H1 (cell line): ENCODE measurements at regions not wholly inside any gene's neighbourhood (a gene's known extent, or its start where the extent isn't known, plus 50 kb on each side); places are given as distances from the start of the nearest gene placed in this dataset.

Source experiments
- BACH1 ChIP-seq: IDR thresholded peaks from 2 replicates; pipeline ENCODE4 v1.6.1; 2012; ENCODE audit warnings: low read length, improper control_type of control experiment
- FOSL1 ChIP-seq: IDR thresholded peaks from 2 replicates; pipeline ENCODE4 v1.6.1; 2011; ENCODE audit warnings: mild to moderate bottlenecking, low read depth, low read length, moderate library complexity; ENCODE audit not compliant: insufficient read depth
- KDM5A ChIP-seq: fragments of 200-600 bp; IDR thresholded peaks from 2 replicates; pipeline ENCODE4 v1.7.1; 2012; ENCODE audit warnings: mild to moderate bottlenecking, low read length, inconsistent platforms, mixed read lengths
- POLR2A ChIP-seq, 2 experiments: IDR thresholded peaks; 1 replicate in 1 of 2; 2 replicates in 1 of 2; pipeline ENCODE4 v1.6.1; 2011; ENCODE audit warnings: low read depth in 2 of 2, low read length in 2 of 2, mild to moderate bottlenecking in 2 of 2; ENCODE audit errors: control extremely low read depth in 1 of 2
- POLR2AphosphoS5 ChIP-seq: IDR thresholded peaks from 2 replicates; pipeline ENCODE4 v1.6.1; 2011; ENCODE audit warnings: low read depth, low read length
- RFX5 ChIP-seq: IDR thresholded peaks from 2 replicates; pipeline ENCODE4 v1.6.1; 2011; ENCODE audit warnings: low read depth, low read length, improper control_type of control experiment, borderline replicate concordance
- SP2 ChIP-seq: IDR thresholded peaks from 2 replicates; pipeline ENCODE4 v1.6.1; 2012; ENCODE audit warnings: mild to moderate bottlenecking, low read length, inconsistent platforms
- SUZ12 ChIP-seq: fragments of 200-600 bp; sonication (generic); IDR thresholded peaks from 2 replicates; pipeline ENCODE4 v1.6.1; 2012; ENCODE audit warnings: mild to moderate bottlenecking, inconsistent platforms, low read length, moderate library complexity, mixed read lengths
- TF ChIP-seq, protein P1 (sequence below): fragments of 300-600 bp; sonication (generic); IDR thresholded peaks from 2 replicates; pipeline ENCODE4 v1.7.1; 2012; ENCODE audit warnings: low read length, moderate library complexity, mild to moderate bottlenecking, inconsistent platforms; ENCODE audit not compliant: insufficient replicate concordance
- TF ChIP-seq, protein P2 (sequence below): IDR thresholded peaks from 2 replicates; pipeline ENCODE4 v1.6.1; 2012; ENCODE audit warnings: inconsistent platforms
- TF ChIP-seq, protein P3 (sequence below): IDR thresholded peaks from 2 replicates; pipeline ENCODE4 v1.6.1; 2011; ENCODE audit warnings: low read depth, mild to moderate bottlenecking, low read length; ENCODE audit not compliant: insufficient read depth

DNA sequence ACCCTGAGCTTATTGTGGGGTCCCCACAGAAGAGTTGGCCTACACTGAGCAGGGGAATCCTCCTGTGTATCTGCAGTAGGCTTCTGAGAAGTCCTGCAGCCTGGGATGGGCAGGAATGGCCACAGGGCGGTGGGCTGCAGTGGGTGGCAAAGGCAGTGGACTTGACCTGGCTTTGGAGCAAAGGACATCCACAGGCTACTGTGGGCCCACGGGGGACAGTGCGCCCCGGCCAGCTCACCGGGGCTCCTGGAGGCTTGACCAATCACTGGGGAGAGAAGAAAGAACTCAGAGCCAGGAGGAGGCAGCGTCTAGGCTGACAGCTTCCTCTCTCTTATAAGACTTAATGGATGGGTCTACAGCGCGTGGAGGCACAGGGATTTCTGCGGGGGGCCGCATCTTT, 488.8 kb upstream of the MGMT start (continued):
- TF ChIP-seq, protein P1, sequence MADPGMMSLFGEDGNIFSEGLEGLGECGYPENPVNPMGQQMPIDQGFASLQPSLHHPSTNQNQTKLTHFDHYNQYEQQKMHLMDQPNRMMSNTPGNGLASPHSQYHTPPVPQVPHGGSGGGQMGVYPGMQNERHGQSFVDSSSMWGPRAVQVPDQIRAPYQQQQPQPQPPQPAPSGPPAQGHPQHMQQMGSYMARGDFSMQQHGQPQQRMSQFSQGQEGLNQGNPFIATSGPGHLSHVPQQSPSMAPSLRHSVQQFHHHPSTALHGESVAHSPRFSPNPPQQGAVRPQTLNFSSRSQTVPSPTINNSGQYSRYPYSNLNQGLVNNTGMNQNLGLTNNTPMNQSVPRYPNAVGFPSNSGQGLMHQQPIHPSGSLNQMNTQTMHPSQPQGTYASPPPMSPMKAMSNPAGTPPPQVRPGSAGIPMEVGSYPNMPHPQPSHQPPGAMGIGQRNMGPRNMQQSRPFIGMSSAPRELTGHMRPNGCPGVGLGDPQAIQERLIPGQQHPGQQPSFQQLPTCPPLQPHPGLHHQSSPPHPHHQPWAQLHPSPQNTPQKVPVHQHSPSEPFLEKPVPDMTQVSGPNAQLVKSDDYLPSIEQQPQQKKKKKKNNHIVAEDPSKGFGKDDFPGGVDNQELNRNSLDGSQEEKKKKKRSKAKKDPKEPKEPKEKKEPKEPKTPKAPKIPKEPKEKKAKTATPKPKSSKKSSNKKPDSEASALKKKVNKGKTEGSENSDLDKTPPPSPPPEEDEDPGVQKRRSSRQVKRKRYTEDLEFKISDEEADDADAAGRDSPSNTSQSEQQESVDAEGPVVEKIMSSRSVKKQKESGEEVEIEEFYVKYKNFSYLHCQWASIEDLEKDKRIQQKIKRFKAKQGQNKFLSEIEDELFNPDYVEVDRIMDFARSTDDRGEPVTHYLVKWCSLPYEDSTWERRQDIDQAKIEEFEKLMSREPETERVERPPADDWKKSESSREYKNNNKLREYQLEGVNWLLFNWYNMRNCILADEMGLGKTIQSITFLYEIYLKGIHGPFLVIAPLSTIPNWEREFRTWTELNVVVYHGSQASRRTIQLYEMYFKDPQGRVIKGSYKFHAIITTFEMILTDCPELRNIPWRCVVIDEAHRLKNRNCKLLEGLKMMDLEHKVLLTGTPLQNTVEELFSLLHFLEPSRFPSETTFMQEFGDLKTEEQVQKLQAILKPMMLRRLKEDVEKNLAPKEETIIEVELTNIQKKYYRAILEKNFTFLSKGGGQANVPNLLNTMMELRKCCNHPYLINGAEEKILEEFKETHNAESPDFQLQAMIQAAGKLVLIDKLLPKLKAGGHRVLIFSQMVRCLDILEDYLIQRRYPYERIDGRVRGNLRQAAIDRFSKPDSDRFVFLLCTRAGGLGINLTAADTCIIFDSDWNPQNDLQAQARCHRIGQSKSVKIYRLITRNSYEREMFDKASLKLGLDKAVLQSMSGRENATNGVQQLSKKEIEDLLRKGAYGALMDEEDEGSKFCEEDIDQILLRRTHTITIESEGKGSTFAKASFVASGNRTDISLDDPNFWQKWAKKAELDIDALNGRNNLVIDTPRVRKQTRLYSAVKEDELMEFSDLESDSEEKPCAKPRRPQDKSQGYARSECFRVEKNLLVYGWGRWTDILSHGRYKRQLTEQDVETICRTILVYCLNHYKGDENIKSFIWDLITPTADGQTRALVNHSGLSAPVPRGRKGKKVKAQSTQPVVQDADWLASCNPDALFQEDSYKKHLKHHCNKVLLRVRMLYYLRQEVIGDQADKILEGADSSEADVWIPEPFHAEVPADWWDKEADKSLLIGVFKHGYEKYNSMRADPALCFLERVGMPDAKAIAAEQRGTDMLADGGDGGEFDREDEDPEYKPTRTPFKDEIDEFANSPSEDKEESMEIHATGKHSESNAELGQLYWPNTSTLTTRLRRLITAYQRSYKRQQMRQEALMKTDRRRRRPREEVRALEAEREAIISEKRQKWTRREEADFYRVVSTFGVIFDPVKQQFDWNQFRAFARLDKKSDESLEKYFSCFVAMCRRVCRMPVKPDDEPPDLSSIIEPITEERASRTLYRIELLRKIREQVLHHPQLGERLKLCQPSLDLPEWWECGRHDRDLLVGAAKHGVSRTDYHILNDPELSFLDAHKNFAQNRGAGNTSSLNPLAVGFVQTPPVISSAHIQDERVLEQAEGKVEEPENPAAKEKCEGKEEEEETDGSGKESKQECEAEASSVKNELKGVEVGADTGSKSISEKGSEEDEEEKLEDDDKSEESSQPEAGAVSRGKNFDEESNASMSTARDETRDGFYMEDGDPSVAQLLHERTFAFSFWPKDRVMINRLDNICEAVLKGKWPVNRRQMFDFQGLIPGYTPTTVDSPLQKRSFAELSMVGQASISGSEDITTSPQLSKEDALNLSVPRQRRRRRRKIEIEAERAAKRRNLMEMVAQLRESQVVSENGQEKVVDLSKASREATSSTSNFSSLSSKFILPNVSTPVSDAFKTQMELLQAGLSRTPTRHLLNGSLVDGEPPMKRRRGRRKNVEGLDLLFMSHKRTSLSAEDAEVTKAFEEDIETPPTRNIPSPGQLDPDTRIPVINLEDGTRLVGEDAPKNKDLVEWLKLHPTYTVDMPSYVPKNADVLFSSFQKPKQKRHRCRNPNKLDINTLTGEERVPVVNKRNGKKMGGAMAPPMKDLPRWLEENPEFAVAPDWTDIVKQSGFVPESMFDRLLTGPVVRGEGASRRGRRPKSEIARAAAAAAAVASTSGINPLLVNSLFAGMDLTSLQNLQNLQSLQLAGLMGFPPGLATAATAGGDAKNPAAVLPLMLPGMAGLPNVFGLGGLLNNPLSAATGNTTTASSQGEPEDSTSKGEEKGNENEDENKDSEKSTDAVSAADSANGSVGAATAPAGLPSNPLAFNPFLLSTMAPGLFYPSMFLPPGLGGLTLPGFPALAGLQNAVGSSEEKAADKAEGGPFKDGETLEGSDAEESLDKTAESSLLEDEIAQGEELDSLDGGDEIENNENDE = no peak
- TF ChIP-seq RFX5 = no peak
- TF ChIP-seq, protein P2, sequence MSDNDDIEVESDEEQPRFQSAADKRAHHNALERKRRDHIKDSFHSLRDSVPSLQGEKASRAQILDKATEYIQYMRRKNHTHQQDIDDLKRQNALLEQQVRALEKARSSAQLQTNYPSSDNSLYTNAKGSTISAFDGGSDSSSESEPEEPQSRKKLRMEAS = no peak
- no peak for TF ChIP-seq SUZ12
- no peak for TF ChIP-seq FOSL1
- no peak for TF ChIP-seq KDM5A
- TF ChIP-seq BACH1 = no peak
- no peak for TF ChIP-seq POLR2AphosphoS5
- no peak for TF ChIP-seq SP2
- TF ChIP-seq POLR2A (IDR thresholded peaks at IDR 0.05; ENCODE audit: control extremely low read depth in 1 of 2, low read depth in 2 of 2, low read length in 2 of 2) = no peak
- TF ChIP-seq, protein P3, sequence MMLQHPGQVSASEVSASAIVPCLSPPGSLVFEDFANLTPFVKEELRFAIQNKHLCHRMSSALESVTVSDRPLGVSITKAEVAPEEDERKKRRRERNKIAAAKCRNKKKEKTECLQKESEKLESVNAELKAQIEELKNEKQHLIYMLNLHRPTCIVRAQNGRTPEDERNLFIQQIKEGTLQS = no peak
